Keratinocyte (primary cell): ENCODE measurements at regions not wholly inside any gene's neighbourhood (a gene's known extent, or its start where the extent isn't known, plus 50 kb on each side); places are given as distances from the start of the nearest gene placed in this dataset.

Experiments
- EZH2 ChIP-seq: IDR thresholded peaks from one replicate; pipeline ENCODE4 v1.6.1; 2012; ENCODE audit warnings: inconsistent platforms, mild to moderate bottlenecking, low read length, moderate library complexity
- TF ChIP-seq, protein P1 (sequence below), 3 experiments: IDR thresholded peaks in 1 of 3; conservative IDR thresholded peaks in 1 of 3; optimal IDR thresholded peaks in 1 of 3; 2 replicates in 2 of 3; 3 replicates in 1 of 3; pipeline versions ENCODE3 to v1.5.1; 2011; ENCODE audit warnings: low read length in 3 of 3, mild to moderate bottlenecking in 3 of 3, moderate library complexity in 2 of 3, control low read depth in 1 of 3, inconsistent platforms in 1 of 3; ENCODE audit not compliant: insufficient read depth in 2 of 3; ENCODE audit errors: extremely low read depth in 1 of 3

DNA sequence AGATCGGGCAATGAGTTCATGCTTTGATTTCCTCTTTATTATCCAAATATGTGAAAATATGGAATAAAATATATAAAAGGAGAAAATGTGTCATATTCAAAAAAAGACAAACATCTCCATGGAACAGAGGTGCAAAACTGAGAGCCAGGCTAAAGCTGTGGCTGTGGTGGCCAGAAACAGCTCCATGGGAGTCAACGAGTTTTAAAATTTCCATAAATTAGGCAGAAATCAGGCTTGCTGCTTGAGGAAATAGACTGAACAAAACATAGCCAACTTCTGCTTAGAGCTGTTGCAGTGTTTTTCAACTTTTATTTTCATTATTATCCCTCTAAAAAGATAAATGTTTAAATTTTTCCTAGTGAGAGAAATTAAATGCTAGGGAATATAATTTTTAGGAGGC, 110.8 kb upstream of the SLC30A5 start:
- TF ChIP-seq, protein P1, sequence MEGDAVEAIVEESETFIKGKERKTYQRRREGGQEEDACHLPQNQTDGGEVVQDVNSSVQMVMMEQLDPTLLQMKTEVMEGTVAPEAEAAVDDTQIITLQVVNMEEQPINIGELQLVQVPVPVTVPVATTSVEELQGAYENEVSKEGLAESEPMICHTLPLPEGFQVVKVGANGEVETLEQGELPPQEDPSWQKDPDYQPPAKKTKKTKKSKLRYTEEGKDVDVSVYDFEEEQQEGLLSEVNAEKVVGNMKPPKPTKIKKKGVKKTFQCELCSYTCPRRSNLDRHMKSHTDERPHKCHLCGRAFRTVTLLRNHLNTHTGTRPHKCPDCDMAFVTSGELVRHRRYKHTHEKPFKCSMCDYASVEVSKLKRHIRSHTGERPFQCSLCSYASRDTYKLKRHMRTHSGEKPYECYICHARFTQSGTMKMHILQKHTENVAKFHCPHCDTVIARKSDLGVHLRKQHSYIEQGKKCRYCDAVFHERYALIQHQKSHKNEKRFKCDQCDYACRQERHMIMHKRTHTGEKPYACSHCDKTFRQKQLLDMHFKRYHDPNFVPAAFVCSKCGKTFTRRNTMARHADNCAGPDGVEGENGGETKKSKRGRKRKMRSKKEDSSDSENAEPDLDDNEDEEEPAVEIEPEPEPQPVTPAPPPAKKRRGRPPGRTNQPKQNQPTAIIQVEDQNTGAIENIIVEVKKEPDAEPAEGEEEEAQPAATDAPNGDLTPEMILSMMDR (optimal IDR thresholded peaks at IDR 0.05 in 1 of 3, IDR thresholded peaks at IDR 0.05 in 1 of 3, conservative IDR thresholded peaks at IDR 0.05 in 1 of 3; ENCODE audit: extremely low read depth in 1 of 3, insufficient read depth in 2 of 3, low read length in 3 of 3): no peak
- TF ChIP-seq EZH2: no peak
